Activated naive CD4-positive, alpha-beta T cell treated with anti-CD3 and anti-CD28 coated beads, Interleukin-2, amount 10 ng/mL, durations not matched to agents 7 days and 5 days (primary cell): ENCODE measurements at regions not wholly inside any gene's neighbourhood (a gene's known extent, or its start where the extent isn't known, plus 50 kb on each side); places are given as distances from the start of the nearest gene placed in this dataset.

Experiments
- CTCF ChIA-PET: fragments of 350-600 bp; sonication (Branson Sonifier 250); formaldehyde crosslinking; loops from one replicate; lab custom pipeline; 2021; ENCODE audit warnings: antibody characterized with exemption; lab: Charles Lee
- DNase-seq: peaks from one replicate; pipeline ENCODE4 v3.0.0-alpha.2; 2020
- H3K27ac Mint-ChIP-seq: one replicate; pipeline ENCODE4 v1.8.0; 2021; ENCODE audit warnings: mild to moderate bottlenecking, moderate library complexity, mixed read lengths
- H3K27me3 Mint-ChIP-seq: one replicate; pipeline ENCODE4 v1.8.0; 2021; ENCODE audit warnings: mild to moderate bottlenecking, mixed read lengths
- H3K36me3 Mint-ChIP-seq: one replicate; pipeline ENCODE4 v1.8.0; 2021; ENCODE audit warnings: mixed read lengths
- H3K4me1 Mint-ChIP-seq: one replicate; pipeline ENCODE4 v1.8.0; 2021; ENCODE audit warnings: mixed read lengths
- H3K4me3 Mint-ChIP-seq: one replicate; pipeline ENCODE4 v1.8.0; 2021; ENCODE audit warnings: mild to moderate bottlenecking, moderate library complexity, mixed read lengths
- H3K9me3 Mint-ChIP-seq: one replicate; pipeline ENCODE4 v1.8.0; 2021; ENCODE audit warnings: mixed read lengths

- peaks cover 2% of the 10 kb centered on the region for H3K9me3 Mint-ChIP-seq
- H3K4me3 Mint-ChIP-seq: no peak overlapping the region
- peak overlapping the region; percentile 85 for H3K27ac Mint-ChIP-seq
- H3K36me3 Mint-ChIP-seq: peaks cover 5% of the 10 kb centered on the region
- H3K27me3 Mint-ChIP-seq: no peaks in the 10 kb centered on the region
- H3K4me1 Mint-ChIP-seq: peaks cover 18% of the 10 kb centered on the region
- CTCF ChIA-PET: interaction anchor here (0.5 to 0.7 kb wide), 2 partner anchors 21 to 32 kb away, joined by 3 to 4 read pairs; no protein-coding TSS in a partner anchor
- DNase-seq: no peak
Measured at GRCh38 chr1:221794079-221794670, 52.3 kb upstream of the DUSP10 start.

- CTCF ChIA-PET: no interaction called here
- H3K9me3 Mint-ChIP-seq: peaks cover 2% of the 10 kb centered on the region
- DNase-seq: no peak
- H3K4me3 Mint-ChIP-seq: no peak overlapping the region
- H3K27me3 Mint-ChIP-seq: no peaks in the 10 kb centered on the region
- H3K27ac Mint-ChIP-seq: peak overlapping the region; percentile 42
- peaks cover 5% of the 10 kb centered on the region for H3K36me3 Mint-ChIP-seq
- peaks cover 18% of the 10 kb centered on the region for H3K4me1 Mint-ChIP-seq
Measured at GRCh38 chr1:221793439-221794078, 51.7 kb upstream of the DUSP10 start.

- peaks cover 5% of the 10 kb centered on the region for H3K36me3 Mint-ChIP-seq
- no peak overlapping the region for H3K27ac Mint-ChIP-seq
- peaks cover 2% of the 10 kb centered on the region for H3K9me3 Mint-ChIP-seq
- H3K27me3 Mint-ChIP-seq: no peaks in the 10 kb centered on the region
- CTCF ChIA-PET: no interaction called here
- no peak overlapping the region for H3K4me3 Mint-ChIP-seq
- peaks cover 18% of the 10 kb centered on the region for H3K4me1 Mint-ChIP-seq
- no peak for DNase-seq
Measured at GRCh38 chr1:221791846-221792245, 50.0 kb upstream of the DUSP10 start.
